GM20000 (cell line): ENCODE measurements at regions not wholly inside any gene's neighbourhood (a gene's known extent, or its start where the extent isn't known, plus 50 kb on each side); places are given as distances from the start of the nearest gene placed in this dataset.

Source experiments
- DNase-seq: peaks from one replicate; pipeline ENCODE4 v3.0.0; 2012; ENCODE audit warnings: low spot score
- TF ChIP-seq, protein P1 (sequence below): IDR thresholded peaks from 2 replicates; pipeline ENCODE4 v1.5.1; 2012; ENCODE audit warnings: mild to moderate bottlenecking, control low read depth; ENCODE audit errors: extremely low read depth, missing control alignments

DNA sequence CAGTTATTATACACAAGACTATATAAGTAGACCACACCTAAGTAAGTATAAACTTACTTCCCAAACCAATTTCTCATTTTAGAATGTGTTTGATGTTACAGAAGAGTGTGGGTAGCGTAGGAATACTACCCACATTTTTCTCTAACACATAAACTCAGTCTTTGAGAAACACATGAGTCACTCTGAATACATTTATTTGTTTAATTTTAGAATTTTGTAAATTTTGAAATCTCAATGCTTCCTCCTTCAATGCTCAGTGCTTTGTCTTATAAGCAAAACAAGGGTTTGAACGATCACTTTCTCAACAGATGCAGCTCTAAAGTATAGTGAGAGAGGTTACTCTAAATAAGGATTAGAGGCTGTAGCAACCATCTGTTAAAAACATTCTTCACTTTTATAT is 700.8 kb downstream of the SI start:
- TF ChIP-seq, protein P1, sequence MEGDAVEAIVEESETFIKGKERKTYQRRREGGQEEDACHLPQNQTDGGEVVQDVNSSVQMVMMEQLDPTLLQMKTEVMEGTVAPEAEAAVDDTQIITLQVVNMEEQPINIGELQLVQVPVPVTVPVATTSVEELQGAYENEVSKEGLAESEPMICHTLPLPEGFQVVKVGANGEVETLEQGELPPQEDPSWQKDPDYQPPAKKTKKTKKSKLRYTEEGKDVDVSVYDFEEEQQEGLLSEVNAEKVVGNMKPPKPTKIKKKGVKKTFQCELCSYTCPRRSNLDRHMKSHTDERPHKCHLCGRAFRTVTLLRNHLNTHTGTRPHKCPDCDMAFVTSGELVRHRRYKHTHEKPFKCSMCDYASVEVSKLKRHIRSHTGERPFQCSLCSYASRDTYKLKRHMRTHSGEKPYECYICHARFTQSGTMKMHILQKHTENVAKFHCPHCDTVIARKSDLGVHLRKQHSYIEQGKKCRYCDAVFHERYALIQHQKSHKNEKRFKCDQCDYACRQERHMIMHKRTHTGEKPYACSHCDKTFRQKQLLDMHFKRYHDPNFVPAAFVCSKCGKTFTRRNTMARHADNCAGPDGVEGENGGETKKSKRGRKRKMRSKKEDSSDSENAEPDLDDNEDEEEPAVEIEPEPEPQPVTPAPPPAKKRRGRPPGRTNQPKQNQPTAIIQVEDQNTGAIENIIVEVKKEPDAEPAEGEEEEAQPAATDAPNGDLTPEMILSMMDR: no peak
- no peak for DNase-seq

DNA sequence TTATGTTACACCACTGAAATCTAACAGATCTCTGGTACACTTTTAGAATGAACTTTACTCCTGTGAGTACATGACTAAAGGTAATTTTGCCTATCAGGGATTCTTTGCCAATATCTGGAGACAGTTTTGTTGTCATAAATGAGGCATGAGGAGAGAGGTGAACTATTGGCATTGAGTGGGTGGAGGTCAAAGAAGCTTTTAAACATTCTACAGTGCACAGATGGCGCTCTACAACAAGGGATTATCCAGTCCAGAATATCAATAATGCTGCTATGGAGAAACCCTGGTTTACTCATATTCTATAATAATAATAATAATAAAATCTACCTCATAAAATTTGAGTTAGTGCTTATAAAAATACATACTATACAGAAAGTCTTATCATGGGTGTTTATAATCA is 702.3 kb downstream of the SI start:
- TF ChIP-seq, protein P1: no peak
- DNase-seq: no peak

DNA sequence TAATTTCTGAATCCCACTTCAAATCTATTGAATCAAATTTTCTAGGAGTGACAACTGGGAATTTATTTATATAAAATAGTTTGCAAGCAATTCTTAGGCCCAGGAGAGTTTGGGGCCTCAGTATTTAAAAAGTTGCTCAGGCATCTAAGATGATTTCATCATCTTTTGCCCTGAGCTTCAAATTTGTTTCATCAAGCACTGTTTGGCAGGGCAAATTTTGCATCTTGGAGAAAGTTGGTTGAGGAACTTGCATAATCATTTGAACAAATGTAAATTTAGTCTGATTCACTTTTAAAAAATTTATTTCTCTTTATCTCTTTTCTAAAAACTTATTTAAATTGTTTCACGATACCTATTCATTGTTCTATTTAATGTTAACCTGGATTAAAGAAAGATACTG is 702.8 kb downstream of the SI start:
- TF ChIP-seq, protein P1: no peak
- no peak for DNase-seq

DNA sequence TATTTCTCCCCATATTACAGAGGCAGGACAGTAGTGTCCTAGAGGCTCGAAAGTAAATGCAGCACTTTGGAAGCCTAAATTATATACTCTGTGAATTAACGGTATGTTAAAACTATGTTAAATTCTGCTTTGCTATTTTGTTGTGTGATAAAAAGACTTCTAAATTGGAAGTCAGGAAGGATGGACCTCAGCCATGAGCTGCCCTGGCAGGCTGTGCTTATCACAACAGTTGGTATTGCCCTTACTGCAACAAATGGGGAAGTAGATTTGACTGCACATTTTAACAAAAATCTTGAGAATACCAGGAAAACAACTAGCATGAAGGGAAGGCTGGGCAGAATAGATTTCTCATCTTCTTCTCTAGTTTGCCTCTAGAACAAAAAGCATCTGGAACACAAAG is 706.6 kb downstream of the SI start:
- DNase-seq: no peak
- TF ChIP-seq, protein P1: no peak

DNA sequence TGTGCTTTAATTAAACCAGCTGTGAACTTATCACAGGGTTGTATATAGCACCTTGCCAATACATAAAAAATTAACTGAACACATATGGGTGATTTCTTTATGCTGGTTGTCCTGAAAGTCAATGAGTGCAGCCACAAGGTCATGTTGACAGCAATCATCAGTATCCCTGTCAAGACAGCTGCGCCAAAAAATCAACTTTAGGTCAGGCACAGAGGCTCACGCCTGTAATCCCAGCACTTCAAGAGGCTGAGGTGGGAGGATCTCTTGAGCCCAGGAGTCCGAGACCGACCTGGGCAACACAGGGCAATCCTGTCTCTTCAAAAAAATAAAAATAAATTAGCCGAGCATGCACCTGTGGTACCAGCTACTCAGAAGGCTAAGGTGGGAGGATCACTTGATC is 707.3 kb downstream of the SI start:
- TF ChIP-seq, protein P1: no peak
- DNase-seq: no peak

DNA sequence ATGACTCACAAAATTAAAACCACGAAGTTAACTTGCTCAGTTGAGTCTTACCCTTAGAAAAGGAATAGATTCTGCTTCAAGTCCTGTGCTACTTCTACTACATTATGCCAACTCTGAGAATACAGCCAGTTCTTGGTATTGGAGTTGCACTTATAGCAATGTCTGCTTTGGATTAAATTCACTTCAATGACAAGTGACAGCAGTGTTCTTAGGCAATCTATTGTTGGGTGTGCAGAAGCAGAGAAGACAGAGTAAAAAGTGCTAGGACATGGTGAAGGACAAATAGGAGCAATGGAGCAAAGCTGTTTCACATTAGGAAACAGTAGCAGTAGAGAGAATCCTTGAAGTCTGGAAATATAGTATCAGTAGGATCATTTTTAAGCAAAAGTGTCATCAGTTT is 713.1 kb downstream of the SI start:
- DNase-seq: no peak
- TF ChIP-seq, protein P1: no peak

DNA sequence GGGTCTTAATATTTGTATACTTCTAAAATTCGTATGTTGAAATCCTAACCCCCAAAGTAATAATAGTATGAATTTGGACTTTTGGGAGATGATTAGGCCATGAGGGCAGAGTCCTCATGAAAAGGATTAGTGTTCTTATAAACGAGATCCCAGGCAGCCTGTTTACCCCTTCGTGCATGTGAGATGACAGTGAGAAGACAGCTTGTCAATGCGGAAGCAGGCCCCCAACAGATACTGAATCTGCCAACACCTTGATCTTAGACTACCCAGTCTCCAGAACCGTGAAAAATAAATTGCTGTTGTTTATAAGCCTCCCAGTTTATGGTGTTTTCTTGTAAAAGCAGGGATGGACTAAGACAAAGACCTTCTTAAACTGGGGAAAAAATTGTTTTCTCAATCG is 714.2 kb downstream of the SI start:
- DNase-seq: no peak
- TF ChIP-seq, protein P1: no peak
